Body of pancreas (tissue), 4 donors: ENCODE measurements at regions not wholly inside any gene's neighbourhood (a gene's known extent, or its start where the extent isn't known, plus 50 kb on each side); places are given as distances from the start of the nearest gene placed in this dataset.

ENCODE experiments used
- POLR2A ChIP-seq, 3 donors: fragments of 450-650 bp; IDR thresholded peaks; one replicate each; pipeline ENCODE4 v1.6.1; 2016; ENCODE audit warnings: antibody characterized with exemption in 3 of 3, mild to moderate bottlenecking in 2 of 3
- TF ChIP-seq, protein P1 (sequence below), 7 experiments: fragments of 450-650 bp in 4 of 7; fragments of 200-600 bp in 3 of 7; sonication (generic) in 3 of 7; IDR thresholded peaks; one replicate each; pipeline ENCODE4 v1.5.1; 2016 to 2019; ENCODE audit warnings: antibody characterized with exemption in 7 of 7

DNA sequence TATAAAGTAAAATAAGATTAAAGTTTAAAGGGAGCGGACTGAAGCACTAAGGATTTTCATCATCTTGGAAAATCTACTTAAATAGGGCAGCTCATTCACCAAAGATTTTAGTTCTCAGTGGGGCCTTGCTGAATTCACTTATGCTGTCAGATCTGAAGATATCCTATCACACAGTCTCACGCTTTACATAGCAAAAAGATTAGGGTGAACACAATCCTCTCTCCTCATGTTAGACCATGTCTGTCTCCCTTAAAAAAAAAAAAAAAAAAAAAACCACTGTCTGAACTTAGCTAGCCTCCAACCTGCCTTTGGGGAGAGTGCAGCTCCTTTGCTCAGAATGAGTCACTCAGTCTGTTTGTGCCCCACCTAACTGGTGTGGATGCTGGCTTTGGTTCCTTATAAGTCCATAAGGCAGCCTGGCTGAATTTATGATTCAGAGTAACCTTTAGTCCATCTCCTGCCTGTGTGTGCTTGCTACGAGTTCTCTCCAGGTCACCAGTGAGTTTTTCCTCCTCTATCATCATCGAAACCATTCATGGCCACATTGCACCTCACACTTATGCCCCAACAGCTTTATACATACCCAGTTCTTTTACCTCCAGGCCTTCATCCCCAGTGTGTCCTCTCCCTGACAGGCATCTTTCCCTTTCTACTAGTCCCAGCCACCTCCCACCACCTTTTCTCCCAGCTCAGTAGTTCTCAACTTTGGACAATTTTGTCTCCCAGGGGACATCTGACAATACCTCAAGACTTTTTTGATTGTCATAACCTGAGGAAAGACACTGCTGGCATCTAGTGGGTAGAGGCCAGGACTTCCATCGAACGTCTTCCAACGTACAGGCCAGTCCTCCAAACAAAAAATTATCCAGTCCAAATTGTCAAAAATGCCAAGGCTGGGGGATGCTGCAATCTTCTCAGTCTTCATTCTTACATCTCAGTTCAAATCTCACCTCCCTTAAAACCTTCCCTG lies 220.7 kb upstream of the EMCN start:
- TF ChIP-seq, protein P1, sequence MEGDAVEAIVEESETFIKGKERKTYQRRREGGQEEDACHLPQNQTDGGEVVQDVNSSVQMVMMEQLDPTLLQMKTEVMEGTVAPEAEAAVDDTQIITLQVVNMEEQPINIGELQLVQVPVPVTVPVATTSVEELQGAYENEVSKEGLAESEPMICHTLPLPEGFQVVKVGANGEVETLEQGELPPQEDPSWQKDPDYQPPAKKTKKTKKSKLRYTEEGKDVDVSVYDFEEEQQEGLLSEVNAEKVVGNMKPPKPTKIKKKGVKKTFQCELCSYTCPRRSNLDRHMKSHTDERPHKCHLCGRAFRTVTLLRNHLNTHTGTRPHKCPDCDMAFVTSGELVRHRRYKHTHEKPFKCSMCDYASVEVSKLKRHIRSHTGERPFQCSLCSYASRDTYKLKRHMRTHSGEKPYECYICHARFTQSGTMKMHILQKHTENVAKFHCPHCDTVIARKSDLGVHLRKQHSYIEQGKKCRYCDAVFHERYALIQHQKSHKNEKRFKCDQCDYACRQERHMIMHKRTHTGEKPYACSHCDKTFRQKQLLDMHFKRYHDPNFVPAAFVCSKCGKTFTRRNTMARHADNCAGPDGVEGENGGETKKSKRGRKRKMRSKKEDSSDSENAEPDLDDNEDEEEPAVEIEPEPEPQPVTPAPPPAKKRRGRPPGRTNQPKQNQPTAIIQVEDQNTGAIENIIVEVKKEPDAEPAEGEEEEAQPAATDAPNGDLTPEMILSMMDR (IDR thresholded peaks at IDR 0.05): peak in 3 of 7 experiments; percentile 21 to 27 (median 23)
- TF ChIP-seq POLR2A (IDR thresholded peaks at IDR 0.05): no peak
